Epithelial cell of esophagus (primary cell): ENCODE measurements at regions not wholly inside any gene's neighbourhood (a gene's known extent, or its start where the extent isn't known, plus 50 kb on each side); places are given as distances from the start of the nearest gene placed in this dataset.

ENCODE experiments used
- DNase-seq: peaks from one replicate; pipeline ENCODE4 v3.0.0; 2010; ENCODE audit warnings: low read depth
- H3K4me3 ChIP-seq: 2 replicates; pipeline ENCODE4 v1.5.1; 2011; ENCODE audit warnings: mild to moderate bottlenecking, low read length, control low read depth
- CTCF ChIP-seq: IDR thresholded peaks from 2 replicates; pipeline ENCODE4 v1.5.1; 2011; ENCODE audit warnings: low read depth, mild to moderate bottlenecking, low read length, control low read depth, inconsistent platforms; ENCODE audit not compliant: insufficient read depth; ENCODE audit errors: missing control alignments

- DNase-seq, result no peak
- TF ChIP-seq CTCF, result no peak
- no peak overlapping the region for H3K4me3 ChIP-seq
Observed at GRCh38 chr18:76721207-76721996, 101.0 kb upstream of the ZNF236 start.

GRCh38 chr18:76720683-76721082 lies 101.7 kb upstream of the ZNF236 start:
- no peak for TF ChIP-seq CTCF
- H3K4me3 ChIP-seq, result no peak overlapping the region
- DNase-seq, result no peak

- H3K4me3 ChIP-seq, result no peak overlapping the region
- no peak for DNase-seq
- no peak for TF ChIP-seq CTCF
Observed at GRCh38 chr18:76715012-76715610, 107.2 kb upstream of the ZNF236 start.

GRCh38 chr18:76713432-76713831 lies 108.9 kb upstream of the ZNF236 start:
- H3K4me3 ChIP-seq, result no peak overlapping the region
- no peak for DNase-seq
- TF ChIP-seq CTCF, result no peak

- no peak for DNase-seq
- H3K4me3 ChIP-seq, result no peak overlapping the region
- no peak for TF ChIP-seq CTCF
Observed at GRCh38 chr18:76712511-76713140, 109.7 kb upstream of the ZNF236 start.

- no peak overlapping the region for H3K4me3 ChIP-seq
- no peak for DNase-seq
- no peak for TF ChIP-seq CTCF
Observed at GRCh38 chr18:76710646-76711520, 111.5 kb upstream of the ZNF236 start.
